Body of pancreas (tissue), 4 donors: ENCODE measurements at regions not wholly inside any gene's neighbourhood (a gene's known extent, or its start where the extent isn't known, plus 50 kb on each side); places are given as distances from the start of the nearest gene placed in this dataset.

ENCODE experiments used
- ATAC-seq: fragments of 150-250 bp; one replicate; pipeline ENCODE4 v1.9.1; 2016
- DNase-seq, 4 donors: peaks; one replicate each; pipeline ENCODE4 v3.0.0-alpha.2; 2019
- H3K27ac ChIP-seq, 4 donors: fragments of 200-600 bp; sonication (generic); 1 replicate in 3 of 4; 2 replicates in 1 of 4; pipeline versions ENCODE4 v1.5.1 to v1.6.1; 2016 to 2019; ENCODE audit warnings: mild to moderate bottlenecking in 1 of 4, mixed read lengths in 1 of 4, moderate library complexity in 1 of 4
- H3K27me3 ChIP-seq, 2 donors: fragments of 200-600 bp; sonication (generic); one replicate each; pipeline ENCODE4 v1.6.0; 2016; ENCODE audit warnings: mild to moderate bottlenecking in 1 of 2
- H3K36me3 ChIP-seq, 2 donors: fragments of 200-600 bp; sonication (generic); replicated peaks in 1 of 2; 2 replicates each; pipeline ENCODE4 v1.5.1; 2016; ENCODE audit warnings: low read depth in 2 of 2; ENCODE audit not compliant: insufficient read depth in 1 of 2
- H3K4me1 ChIP-seq: fragments of 200-600 bp; sonication (generic); one replicate; pipeline ENCODE4 v1.6.0; 2016
- H3K4me3 ChIP-seq, 2 donors: fragments of 200-600 bp; sonication (generic); 1 replicate in 1 of 2; 2 replicates in 1 of 2; pipeline ENCODE4 v1.5.1; 2016 to 2019
- H3K9me3 ChIP-seq, 3 donors: fragments of 200-600 bp; sonication (generic); 1 replicate in 2 of 3; 2 replicates in 1 of 3; pipeline ENCODE4 v1.5.1; 2016
- POLR2A ChIP-seq, 3 donors: fragments of 450-650 bp; IDR thresholded peaks; one replicate each; pipeline ENCODE4 v1.6.1; 2016; ENCODE audit warnings: antibody characterized with exemption in 3 of 3, mild to moderate bottlenecking in 2 of 3
- WGBS, 2 donors: methylation state at CpG; one replicate each; pipeline ENCODE4 v1.1.5; 2017; 5-methylcytosine and 5-hydroxymethylcytosine counted together
- intact Hi-C: fragments of 100-400 bp; cut with DNase I; formaldehyde crosslinking; loops from one replicate; pipeline ENCODE4 v1.15.1; 2023
- TF ChIP-seq, protein P1 (sequence below), 7 experiments: fragments of 450-650 bp in 4 of 7; fragments of 200-600 bp in 3 of 7; sonication (generic) in 3 of 7; IDR thresholded peaks; one replicate each; pipeline ENCODE4 v1.5.1; 2016 to 2019; ENCODE audit warnings: antibody characterized with exemption in 7 of 7

DNA sequence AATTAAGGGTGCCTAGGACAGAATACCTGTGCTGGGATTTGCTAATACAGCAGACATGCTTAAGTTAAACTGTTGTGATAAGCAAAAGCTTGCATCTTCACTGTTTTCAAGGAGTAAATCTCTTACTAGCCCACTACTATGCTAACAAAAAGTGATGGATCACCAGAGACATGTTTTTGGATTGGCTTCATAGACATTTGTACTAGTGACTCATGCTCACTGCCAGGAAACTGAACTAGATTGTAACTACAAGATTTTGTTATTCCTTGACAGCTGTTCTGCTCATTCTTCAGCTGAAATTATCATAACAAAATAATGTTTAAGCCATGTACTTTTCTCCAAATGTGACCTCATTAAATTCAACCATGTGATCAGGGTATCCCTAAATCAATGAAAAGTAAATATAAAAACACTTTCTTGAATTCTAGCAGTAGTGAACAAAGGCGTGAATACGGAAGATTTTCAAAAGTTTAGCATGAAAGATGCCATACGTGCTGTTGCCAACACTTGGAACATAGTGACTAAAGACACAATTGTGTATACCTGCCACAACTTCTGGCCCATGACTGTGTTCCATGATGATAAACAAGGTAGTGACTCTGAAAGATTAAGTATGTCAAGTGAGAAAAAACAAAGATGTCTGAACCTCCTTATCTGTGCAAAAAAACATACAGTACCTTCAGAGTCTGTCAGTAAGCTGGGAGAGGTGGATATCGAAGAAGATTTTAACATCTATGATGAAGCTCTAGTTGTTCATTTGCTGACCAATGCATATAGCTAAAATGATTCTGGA, 154.0 kb downstream of the BTC start:
- no peaks in the 10 kb centered on the region for H3K36me3 ChIP-seq
- WGBS, 2 donors: 75 to 83% methylated on average over 4 of the region's 4 CpGs
- no peaks in the 10 kb centered on the region for H3K27me3 ChIP-seq
- TF ChIP-seq POLR2A (IDR thresholded peaks at IDR 0.05): no peak
- TF ChIP-seq, protein P1, sequence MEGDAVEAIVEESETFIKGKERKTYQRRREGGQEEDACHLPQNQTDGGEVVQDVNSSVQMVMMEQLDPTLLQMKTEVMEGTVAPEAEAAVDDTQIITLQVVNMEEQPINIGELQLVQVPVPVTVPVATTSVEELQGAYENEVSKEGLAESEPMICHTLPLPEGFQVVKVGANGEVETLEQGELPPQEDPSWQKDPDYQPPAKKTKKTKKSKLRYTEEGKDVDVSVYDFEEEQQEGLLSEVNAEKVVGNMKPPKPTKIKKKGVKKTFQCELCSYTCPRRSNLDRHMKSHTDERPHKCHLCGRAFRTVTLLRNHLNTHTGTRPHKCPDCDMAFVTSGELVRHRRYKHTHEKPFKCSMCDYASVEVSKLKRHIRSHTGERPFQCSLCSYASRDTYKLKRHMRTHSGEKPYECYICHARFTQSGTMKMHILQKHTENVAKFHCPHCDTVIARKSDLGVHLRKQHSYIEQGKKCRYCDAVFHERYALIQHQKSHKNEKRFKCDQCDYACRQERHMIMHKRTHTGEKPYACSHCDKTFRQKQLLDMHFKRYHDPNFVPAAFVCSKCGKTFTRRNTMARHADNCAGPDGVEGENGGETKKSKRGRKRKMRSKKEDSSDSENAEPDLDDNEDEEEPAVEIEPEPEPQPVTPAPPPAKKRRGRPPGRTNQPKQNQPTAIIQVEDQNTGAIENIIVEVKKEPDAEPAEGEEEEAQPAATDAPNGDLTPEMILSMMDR (IDR thresholded peaks at IDR 0.05): no peak
- intact Hi-C loops: no loop called here
- H3K27ac ChIP-seq: no peak overlapping the region
- no peak overlapping the region for H3K4me3 ChIP-seq
- H3K4me1 ChIP-seq: no peaks in the 10 kb centered on the region
- ATAC-seq (no peak), DNase-seq (no peak)
- no peaks in the 10 kb centered on the region for H3K9me3 ChIP-seq

DNA sequence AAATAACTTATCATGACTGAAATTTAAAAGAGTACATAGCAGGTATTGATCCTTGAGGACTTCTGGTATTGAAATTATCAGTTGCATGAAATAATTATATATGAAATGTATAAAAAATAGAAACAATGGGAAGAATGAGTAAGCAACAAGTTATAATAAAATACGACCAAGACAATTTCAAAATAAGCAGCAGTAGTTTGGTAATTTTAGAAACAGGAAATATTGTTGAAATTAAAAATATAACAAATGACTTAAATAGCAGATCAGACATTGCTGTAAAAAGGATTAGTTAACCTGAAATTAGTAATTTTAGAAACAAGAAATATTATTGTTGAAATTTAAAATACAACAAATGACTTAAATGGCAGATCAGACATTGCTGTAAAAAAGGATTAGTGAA, 152.3 kb downstream of the BTC start:
- Histone ChIP-seq H3K36me3 (no peaks in the 10 kb centered on the region), H3K27me3 (no peaks in the 10 kb centered on the region), H3K9me3 (no peaks in the 10 kb centered on the region), H3K4me3 (no peak overlapping the region), H3K27ac (no peak overlapping the region), H3K4me1 (no peaks in the 10 kb centered on the region)
- no peak for ATAC-seq
- intact Hi-C loops: no loop called here
- WGBS, 2 donors: 47 to 49% methylated on average over 1 of the region's 1 CpG
- TF ChIP-seq, protein P1 (IDR thresholded peaks at IDR 0.05): no peak
- no peak for TF ChIP-seq POLR2A (IDR thresholded peaks at IDR 0.05)
- no peak for DNase-seq

DNA sequence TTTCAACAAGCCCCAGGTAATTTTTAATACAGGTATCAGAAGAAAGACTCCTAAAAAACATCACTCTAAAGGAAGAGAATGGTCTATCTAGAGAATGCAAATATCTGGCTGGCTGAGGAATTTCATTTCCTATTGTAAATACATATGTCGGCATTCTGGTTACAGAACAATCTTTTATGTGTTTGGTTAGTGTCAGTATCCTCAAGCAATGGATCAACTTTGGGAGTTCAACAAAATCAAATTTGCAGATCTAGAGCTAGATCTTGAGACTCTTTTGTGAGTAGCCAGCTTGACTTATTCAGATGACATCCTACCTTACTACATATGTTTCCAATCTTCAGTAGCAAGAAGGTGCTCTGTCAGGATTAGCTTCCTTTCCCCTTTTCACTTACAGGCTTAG, 145.1 kb downstream of the BTC start:
- no peaks in the 10 kb centered on the region for H3K4me1 ChIP-seq
- no peak for DNase-seq
- no peak overlapping the region for H3K4me3 ChIP-seq
- no peaks in the 10 kb centered on the region for H3K9me3 ChIP-seq
- no peak for TF ChIP-seq POLR2A (IDR thresholded peaks at IDR 0.05)
- TF ChIP-seq, protein P1 (IDR thresholded peaks at IDR 0.05): no peak
- H3K36me3 ChIP-seq: no peaks in the 10 kb centered on the region
- H3K27ac ChIP-seq: no peak overlapping the region
- H3K27me3 ChIP-seq: no peaks in the 10 kb centered on the region
- 38 to 42% methylated on average over 1 of the region's 1 CpG for WGBS, 2 donors
- intact Hi-C loops: no loop called here
- no peak for ATAC-seq

GRCh38 chr4:74651198-74651597, 143.1 kb downstream of the BTC start:
- intact Hi-C loops: no loop called here
- H3K36me3 ChIP-seq: no peaks in the 10 kb centered on the region
- H3K4me1 ChIP-seq: no peaks in the 10 kb centered on the region
- no peaks in the 10 kb centered on the region for H3K27me3 ChIP-seq
- TF ChIP-seq POLR2A (IDR thresholded peaks at IDR 0.05): no peak
- TF ChIP-seq, protein P1 (IDR thresholded peaks at IDR 0.05): no peak
- DNase-seq: no peak
- ATAC-seq: no peak
- no peak overlapping the region for H3K4me3 ChIP-seq
- H3K27ac ChIP-seq: no peak overlapping the region
- H3K9me3 ChIP-seq: no peaks in the 10 kb centered on the region
